GM12874 (cell line): ENCODE measurements at regions not wholly inside any gene's neighbourhood (a gene's known extent, or its start where the extent isn't known, plus 50 kb on each side); places are given as distances from the start of the nearest gene placed in this dataset.

ENCODE experiments used
- CTCF ChIP-seq: IDR thresholded peaks from 2 replicates; pipeline ENCODE4 v1.5.1; 2011; ENCODE audit warnings: low read depth, mild to moderate bottlenecking, control low read depth, low read length, moderate library complexity; ENCODE audit not compliant: insufficient read depth

DNA sequence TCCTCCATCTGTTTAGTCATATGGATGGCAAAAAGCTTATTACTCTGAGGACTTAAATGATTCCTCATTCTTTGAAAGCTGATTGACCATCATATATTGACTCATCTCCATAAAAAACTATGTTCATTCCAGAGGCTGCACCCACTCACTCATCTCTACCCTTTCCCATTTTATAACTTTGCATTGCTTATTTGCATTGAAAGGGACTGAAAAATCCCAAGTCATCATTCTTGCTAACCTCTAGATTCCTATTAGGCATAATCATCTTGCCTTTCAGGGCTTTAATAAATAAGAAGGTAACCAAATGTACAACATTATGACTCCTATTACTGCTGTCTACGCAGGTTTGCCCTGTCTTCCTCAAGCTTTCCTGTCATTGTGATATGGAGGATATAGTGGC is 1180.3 kb upstream of the B3GALT2 start:
- no peak for TF ChIP-seq CTCF

- no peak for TF ChIP-seq CTCF
Observed at GRCh38 chr1:194362327-194362726, 1175.9 kb upstream of the B3GALT2 start.

DNA sequence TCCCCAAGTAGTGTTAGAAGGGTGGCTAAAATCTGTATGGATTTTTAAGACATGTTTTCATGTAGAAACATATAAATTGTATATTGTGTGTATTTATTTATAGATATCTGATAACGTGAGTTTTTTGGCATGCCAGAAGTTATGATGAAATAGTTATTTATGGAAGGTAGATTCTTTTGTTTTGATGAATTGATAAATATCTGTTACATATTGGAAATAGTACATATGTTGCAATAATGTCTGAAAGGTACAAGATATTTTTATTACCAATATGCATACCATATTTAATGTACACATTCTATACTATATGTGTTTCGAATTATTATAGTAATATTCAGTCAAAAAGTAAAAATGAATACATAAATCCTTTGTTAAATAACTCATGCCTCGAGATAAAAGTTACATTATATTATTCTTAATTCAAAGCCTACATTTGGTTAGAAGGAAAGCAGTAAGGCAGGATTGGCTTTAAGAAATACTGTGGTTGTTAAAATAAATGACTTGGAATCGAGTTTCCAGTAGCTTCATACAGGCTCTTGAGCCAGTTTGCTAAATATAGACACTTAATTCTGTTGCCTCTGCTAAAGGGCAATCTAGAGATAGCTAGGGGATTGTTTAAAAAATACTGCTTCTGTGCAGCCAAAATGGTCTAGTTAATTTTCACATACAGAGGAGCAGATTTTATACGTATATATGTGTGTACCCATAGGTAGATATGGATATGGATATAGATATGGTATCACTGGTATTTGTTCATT is 1175.1 kb upstream of the B3GALT2 start:
- no peak for TF ChIP-seq CTCF

DNA sequence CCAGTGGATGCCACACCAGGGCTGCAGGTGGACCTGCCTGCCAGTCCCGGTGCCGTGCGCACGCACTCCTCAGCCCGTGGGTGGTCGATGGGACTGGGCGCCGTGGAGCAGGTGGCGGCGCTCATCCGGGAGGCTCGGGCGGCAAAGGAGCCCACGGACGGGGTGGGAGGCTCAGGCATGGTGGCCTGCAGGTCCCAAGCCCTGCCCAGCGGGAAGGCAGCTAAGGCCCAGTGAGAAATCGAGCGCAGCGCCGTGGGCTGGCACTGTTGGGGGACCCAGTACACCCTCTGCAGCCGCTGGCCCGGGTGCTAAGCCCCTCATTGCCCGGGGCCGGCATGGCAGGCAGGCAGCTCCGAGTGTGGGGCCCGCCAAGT is 1171.8 kb upstream of the B3GALT2 start:
- TF ChIP-seq CTCF = no peak

GRCh38 chr1:194355488-194356106 is 1169.2 kb upstream of the B3GALT2 start:
- TF ChIP-seq CTCF = no peak

GRCh38 chr1:194353121-194353520 is 1166.7 kb upstream of the B3GALT2 start:
- TF ChIP-seq CTCF = no peak

GRCh38 chr1:194347200-194347599 is 1160.8 kb upstream of the B3GALT2 start:
- TF ChIP-seq CTCF = no peak
